SK-MEL-5 (cell line): ENCODE measurements at regions not wholly inside any gene's neighbourhood (a gene's known extent, or its start where the extent isn't known, plus 50 kb on each side); places are given as distances from the start of the nearest gene placed in this dataset.

Experiments used
- DNase-seq: peaks from one replicate; pipeline ENCODE4 v3.0.0-alpha.2; 2016; ENCODE audit warnings: low read depth, low spot score
- in situ Hi-C: cut with HindIII; loops from 2 replicates; pipeline ENCODE4 v1.10.0; 2016; ENCODE audit warnings: low sequenced_read_pairs, high pct_unique_total_duplicates, low pct_unique_long_range_greater_than_20kb

DNA sequence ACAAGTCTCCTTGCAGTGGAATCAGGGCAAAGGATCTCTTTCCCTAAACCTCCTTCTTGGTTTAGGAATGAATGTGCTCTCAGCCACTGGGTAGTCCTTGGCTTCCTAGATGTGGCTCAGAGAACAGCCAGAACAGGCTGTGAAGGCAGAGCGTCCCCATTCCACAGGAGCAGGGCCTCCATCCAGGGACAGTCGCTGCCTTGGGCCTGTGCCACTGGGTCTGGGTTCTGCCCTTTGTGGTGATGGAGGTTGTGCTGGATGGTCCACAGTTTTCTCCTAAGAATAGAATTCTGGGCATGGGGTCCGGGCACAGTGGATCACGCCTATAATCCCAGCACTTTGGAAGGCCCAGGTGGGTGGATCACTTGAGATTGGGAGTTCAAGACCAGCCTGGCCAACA is 516.5 kb upstream of the RAB6C start:
- no peak for DNase-seq
- in situ Hi-C loops, result no loop called here

GRCh38 chr2:129464036-129464435 is 515.4 kb upstream of the RAB6C start:
- DNase-seq, result no peak
- in situ Hi-C loops, result no loop called here

DNA sequence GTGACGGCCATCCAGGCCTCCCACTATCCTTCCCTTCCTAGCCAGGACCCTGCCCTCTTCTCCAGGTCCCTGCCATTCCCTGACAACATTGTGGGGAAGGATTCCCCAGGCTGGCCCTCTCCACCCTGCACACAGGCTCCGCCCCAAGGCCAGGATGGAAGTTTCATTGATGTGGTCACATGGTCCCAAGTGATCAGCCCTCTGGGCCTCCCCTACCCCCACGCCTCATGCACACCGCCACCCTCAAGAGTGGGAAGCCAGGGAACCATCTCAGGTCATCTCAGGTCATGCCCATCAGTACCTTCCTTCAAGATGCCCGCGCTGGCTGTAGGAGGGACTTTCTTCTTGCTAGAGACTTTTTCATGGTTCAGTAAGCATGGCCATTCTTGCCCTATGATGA is 514.8 kb upstream of the RAB6C start:
- in situ Hi-C loops, result no loop called here
- no peak for DNase-seq

- DNase-seq, result no peak
- in situ Hi-C loops, result no loop called here
Observed at GRCh38 chr2:129465045-129465444, 514.4 kb upstream of the RAB6C start.

DNA sequence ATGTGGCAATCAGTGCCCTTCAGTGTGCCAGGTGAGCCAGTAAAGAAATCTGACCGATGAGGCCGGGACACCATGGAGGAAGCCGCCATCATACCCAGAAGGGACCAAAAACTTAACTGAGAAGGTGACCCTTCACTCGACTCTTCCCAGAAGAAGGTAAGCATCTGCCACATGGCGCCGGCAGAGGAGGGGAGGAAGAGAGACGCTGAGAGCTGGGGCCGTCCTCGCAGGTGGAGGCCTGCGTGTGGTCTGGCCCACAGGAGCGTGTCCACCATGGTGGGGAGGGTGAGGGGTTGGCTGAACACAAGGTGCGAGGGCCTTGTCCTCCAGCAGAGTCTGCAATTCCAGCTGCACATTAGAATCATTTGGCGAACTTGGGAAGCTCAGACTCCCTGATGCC is 513.1 kb upstream of the RAB6C start:
- in situ Hi-C loops, result no loop called here
- no peak for DNase-seq

GRCh38 chr2:129467012-129467779 is 512.3 kb upstream of the RAB6C start:
- in situ Hi-C loops, result no loop called here
- DNase-seq, result no peak

- DNase-seq, result no peak
- in situ Hi-C loops, result no loop called here
Observed at GRCh38 chr2:129467941-129468340, 511.5 kb upstream of the RAB6C start.

- DNase-seq, result no peak
- in situ Hi-C loops, result no loop called here
Observed at GRCh38 chr2:129468879-129469278, 510.6 kb upstream of the RAB6C start.

- DNase-seq, result no peak
- in situ Hi-C loops, result no loop called here
Observed at GRCh38 chr2:129469389-129469788, 510.1 kb upstream of the RAB6C start.

DNA sequence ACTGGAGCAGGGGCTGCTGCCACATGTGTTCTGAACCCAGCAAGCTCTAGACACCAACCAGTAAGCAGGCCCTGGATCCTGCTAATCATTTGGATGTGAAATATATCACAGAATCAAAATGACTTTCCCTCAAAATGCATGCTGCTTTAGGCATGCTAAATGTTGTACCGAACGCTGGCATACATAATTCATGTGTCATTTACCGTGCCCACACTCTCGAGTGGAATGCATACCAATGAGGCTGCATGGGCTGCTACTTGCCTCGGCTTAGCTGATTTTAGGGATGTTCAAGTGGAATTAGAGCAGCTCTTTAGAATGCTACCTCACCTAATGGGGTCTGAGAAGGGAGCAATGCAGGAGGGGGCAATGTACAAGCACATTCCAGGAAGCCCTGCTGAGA is 509.6 kb upstream of the RAB6C start:
- in situ Hi-C loops, result no loop called here
- no peak for DNase-seq

DNA sequence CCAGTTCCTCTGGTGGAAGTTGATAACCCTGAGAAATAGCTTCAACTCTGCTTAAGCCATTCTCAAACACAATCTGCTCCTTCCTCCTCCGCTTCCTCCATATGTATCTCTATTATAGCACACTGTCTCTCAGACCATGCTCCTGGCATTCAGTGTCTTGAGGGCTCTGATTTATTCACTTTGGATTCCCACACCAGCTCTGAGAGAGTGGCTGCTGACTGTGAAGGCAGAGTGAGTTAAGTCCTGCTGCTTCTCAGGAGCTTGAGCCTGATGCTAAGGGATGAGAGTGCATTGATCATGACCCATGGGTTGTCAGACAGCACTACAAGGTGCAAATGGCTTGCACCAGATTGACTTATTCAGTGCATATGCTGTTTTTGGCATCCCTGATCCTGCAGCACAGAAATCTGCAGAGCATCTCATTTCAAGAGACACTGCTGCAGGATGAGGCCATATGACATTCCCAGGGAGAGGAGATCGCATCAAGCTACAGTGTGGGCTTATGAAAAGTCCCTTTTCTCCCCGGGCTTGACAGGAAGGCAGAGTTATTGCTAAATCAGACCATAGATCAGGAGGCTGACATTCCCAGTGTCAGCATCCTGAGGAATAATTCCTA is 500.5 kb upstream of the RAB6C start:
- DNase-seq, result no peak
- in situ Hi-C loops, result no loop called here

DNA sequence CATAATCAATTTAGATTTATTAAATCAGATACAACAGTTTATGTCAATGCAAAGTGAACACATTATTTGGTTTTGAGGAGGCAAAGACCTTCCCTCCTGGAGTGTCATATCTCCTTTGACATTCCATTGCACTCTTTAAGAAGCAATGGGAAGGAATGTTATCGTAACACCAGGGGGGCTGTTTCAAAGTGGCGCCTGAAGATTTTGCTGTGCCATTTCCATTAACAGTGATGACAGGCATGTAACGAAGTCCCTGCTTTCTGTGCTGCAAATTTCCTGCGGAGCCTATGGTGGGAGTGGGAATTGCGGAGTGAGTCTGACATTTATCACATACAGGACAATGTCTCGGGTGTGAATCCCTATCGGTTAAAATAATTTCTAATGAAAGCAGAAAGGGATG is 499.6 kb upstream of the RAB6C start:
- in situ Hi-C loops, result no loop called here
- DNase-seq, result no peak

GRCh38 chr2:129480790-129481189 is 498.7 kb upstream of the RAB6C start:
- in situ Hi-C loops, result no loop called here
- no peak for DNase-seq

- in situ Hi-C loops, result no loop called here
Observed at GRCh38 chr2:129481306-129482219, 497.9 kb upstream of the RAB6C start.

DNA sequence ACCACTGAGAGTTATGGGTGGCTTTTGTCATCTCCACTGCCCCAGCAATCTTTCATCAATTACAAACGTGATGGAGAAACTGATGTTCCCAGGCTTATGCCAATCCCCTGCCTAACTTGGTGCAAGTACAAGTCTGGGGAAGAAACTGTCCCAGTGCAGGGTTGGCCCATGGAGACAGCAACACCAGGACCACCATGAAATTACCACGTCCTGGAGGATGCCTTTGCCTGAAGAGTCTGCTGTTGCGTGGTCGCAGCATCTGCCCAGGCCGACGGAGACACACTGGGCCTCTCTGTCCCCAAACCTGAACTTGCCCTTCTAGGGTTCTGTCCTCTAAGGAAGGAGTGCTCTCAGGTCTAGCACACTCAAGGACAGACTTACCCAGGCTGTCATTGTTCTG is 496.8 kb upstream of the RAB6C start:
- DNase-seq, result no peak

More at GRCh38 chr2:129481306-129482219, 497.9 kb upstream of the RAB6C start:
- DNase-seq, result no peak

GRCh38 chr2:129483366-129483765 is 496.1 kb upstream of the RAB6C start:
- DNase-seq, result no peak
- in situ Hi-C loops, result no loop called here

More for the DNA sequence above, 496.8 kb upstream of the RAB6C start:
- in situ Hi-C loops, result no loop called here

DNA sequence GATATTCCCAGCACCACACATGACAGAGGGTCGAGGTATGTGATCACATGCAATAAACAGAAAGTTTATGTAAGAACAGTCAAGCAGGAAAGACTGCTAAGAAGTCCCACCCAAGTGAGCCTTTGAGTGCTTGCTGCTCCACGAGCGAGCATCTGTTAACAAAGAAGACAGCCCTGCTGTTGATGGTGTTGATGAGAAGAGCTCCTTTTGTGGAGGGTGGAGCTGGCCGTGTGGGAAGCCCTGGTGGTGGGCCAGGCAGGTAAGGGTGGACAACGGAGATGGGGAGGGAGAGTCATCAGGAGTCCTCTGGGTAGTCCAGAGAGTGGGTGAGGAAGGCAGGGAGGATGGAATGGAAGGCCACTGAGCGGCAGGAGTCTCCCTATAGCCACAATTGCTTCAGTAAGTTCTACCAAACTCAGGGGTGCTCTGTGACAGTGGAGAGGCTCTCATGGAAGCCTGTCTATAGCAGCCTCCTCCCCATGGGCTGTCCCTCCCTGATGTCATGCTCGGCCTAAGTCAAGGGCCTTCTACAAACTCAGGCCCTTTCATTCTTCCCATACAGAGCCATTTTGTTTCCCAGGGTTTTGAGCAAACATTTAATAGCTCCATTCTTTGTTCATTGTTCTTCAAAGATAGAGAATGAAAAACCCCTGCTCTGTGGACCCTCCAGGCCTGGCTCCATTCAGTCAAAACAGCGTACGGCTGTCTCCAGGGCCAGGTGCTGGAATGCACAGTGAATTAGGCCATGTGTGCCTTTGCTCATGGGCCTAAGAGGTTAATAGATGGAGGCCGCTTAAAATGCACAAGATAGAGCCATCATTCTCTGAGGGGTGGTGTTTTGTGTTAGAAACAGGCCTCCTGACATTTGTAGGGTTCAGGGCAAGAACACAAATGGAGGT is 494.2 kb upstream of the RAB6C start:
- in situ Hi-C loops, result no loop called here
- no peak for DNase-seq
